ENCODE measurements at regions not wholly inside any gene's neighbourhood (a gene's known extent, or its start where the extent isn't known, plus 50 kb on each side); places are given as distances from the start of the nearest gene placed in this dataset.

DNA sequence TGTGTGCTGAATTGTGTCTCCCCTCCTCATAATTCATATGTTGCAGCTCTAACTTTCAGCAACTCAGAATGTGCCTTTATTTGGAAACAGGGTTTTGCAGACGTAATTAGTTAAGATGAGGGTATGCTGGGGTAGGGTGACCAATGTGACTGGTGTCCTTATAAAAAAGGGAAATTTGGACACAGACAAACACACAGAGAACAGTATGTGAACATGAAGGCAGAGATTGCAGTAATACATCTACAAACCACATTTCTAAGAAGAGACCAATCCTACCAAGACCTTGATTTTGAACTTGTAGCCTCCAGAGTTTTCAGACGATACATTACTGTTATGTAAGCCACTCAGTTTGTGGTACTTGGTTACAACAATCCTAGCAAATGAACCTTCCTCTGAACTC lies 817.8 kb downstream of the TUSC7 start:
- TF ChIP-seq, protein P1, sequence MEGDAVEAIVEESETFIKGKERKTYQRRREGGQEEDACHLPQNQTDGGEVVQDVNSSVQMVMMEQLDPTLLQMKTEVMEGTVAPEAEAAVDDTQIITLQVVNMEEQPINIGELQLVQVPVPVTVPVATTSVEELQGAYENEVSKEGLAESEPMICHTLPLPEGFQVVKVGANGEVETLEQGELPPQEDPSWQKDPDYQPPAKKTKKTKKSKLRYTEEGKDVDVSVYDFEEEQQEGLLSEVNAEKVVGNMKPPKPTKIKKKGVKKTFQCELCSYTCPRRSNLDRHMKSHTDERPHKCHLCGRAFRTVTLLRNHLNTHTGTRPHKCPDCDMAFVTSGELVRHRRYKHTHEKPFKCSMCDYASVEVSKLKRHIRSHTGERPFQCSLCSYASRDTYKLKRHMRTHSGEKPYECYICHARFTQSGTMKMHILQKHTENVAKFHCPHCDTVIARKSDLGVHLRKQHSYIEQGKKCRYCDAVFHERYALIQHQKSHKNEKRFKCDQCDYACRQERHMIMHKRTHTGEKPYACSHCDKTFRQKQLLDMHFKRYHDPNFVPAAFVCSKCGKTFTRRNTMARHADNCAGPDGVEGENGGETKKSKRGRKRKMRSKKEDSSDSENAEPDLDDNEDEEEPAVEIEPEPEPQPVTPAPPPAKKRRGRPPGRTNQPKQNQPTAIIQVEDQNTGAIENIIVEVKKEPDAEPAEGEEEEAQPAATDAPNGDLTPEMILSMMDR (IDR thresholded peaks at IDR 0.05; ENCODE audit: borderline replicate concordance, extremely low read depth, low read length, poor library complexity, severe bottlenecking): no peak
- no peak for TF ChIP-seq EZH2 (IDR thresholded peaks at IDR 0.05; ENCODE audit: borderline replicate concordance, low read depth, low read length, severe bottlenecking)
